ENCODE measurements at regions not wholly inside any gene's neighbourhood (a gene's known extent, or its start where the extent isn't known, plus 50 kb on each side); places are given as distances from the start of the nearest gene placed in this dataset.
"Not testable (repeated sequence)": the region's sequence is repeated elsewhere in the genome, so short reads cannot be mapped to it uniquely, and the experiment has no call there.

GRCh38 chr2:11072550-11072949 is 82.7 kb upstream of the SLC66A3 start:
- no peak for DNase-seq

- DNase-seq, result peak; percentile 55
Observed at GRCh38 chr2:11073251-11073650, 82.0 kb upstream of the SLC66A3 start.

GRCh38 chr2:11073776-11074175 is 81.5 kb upstream of the SLC66A3 start:
- no peak for DNase-seq

- DNase-seq, result no peak
Observed at GRCh38 chr2:11074246-11074820, 80.9 kb upstream of the SLC66A3 start.

GRCh38 chr2:11075221-11075620 is 80.0 kb upstream of the SLC66A3 start:
- DNase-seq, result no peak

GRCh38 chr2:11077411-11077810 is 77.9 kb upstream of the SLC66A3 start:
- DNase-seq, result no peak

GRCh38 chr2:11079136-11079824 is 76.0 kb upstream of the SLC66A3 start:
- no peak for DNase-seq

GRCh38 chr2:11080253-11081115 is 74.8 kb upstream of the SLC66A3 start:
- no peak for DNase-seq

GRCh38 chr2:11082880-11083279 is 72.4 kb upstream of the SLC66A3 start:
- no peak for DNase-seq

GRCh38 chr2:11088821-11089220 is 66.4 kb upstream of the SLC66A3 start:
- DNase-seq, result not testable (repeated sequence)

GRCh38 chr2:11090187-11090586 is 65.1 kb upstream of the SLC66A3 start:
- DNase-seq, result no peak

- no peak for DNase-seq
Observed at GRCh38 chr2:11092701-11093335, 62.4 kb upstream of the SLC66A3 start.

- no peak for DNase-seq
Observed at GRCh38 chr2:11093467-11093866, 61.8 kb upstream of the SLC66A3 start.

GRCh38 chr2:11094021-11094810 is 61.1 kb upstream of the SLC66A3 start:
- DNase-seq, result no peak

GRCh38 chr2:11096591-11096990 is 58.7 kb upstream of the SLC66A3 start:
- no peak for DNase-seq

- no peak for DNase-seq
Observed at GRCh38 chr2:11097038-11097720, 58.1 kb upstream of the SLC66A3 start.

- no peak for DNase-seq
Observed at GRCh38 chr2:11097854-11098387, 57.3 kb upstream of the SLC66A3 start.

- no peak for DNase-seq
Observed at GRCh38 chr2:11099122-11100065, 55.9 kb upstream of the SLC66A3 start.

GRCh38 chr2:11100130-11100529 is 55.1 kb upstream of the SLC66A3 start:
- no peak for DNase-seq

- no peak for DNase-seq
Observed at GRCh38 chr2:11100976-11101375, 54.3 kb upstream of the SLC66A3 start.

Measured in renal pelvis (tissue), 1 donor.